ENCODE measurements at regions not wholly inside any gene's neighbourhood (a gene's known extent, or its start where the extent isn't known, plus 50 kb on each side); places are given as distances from the start of the nearest gene placed in this dataset.

GRCh38 chr12:127820846-127821245, 446.1 kb upstream of the TMEM132C start:
- H3K27me3 ChIP-seq (replicated peaks in 1 of 4; ENCODE audit: control extremely low read depth in 1 of 4, control insufficient read depth in 3 of 4, insufficient read depth in 4 of 4, low read length in 3 of 4): no peaks in the 10 kb centered on the region
- H3K4me3 Mint-ChIP-seq: no peak overlapping the region
- no peak overlapping the region for H3K9ac ChIP-seq (ENCODE audit: low read length)
- H3K4me1 ChIP-seq (ENCODE audit: control insufficient read depth in 2 of 2, insufficient read depth in 2 of 2, low read length in 2 of 2): no peaks in the 10 kb centered on the region
- H3K9me3 ChIP-seq (ENCODE audit: control extremely low read depth in 1 of 3, control insufficient read depth in 2 of 3, insufficient read depth in 1 of 3, low read length in 2 of 3): peaks cover 0 to 12% (median 0%) of the 10 kb centered on the region in 3 donors
- TF ChIP-seq EZH2 (IDR thresholded peaks at IDR 0.05; ENCODE audit: borderline replicate concordance, insufficient read depth, low read depth, low read length, poor library complexity, severe bottlenecking): no peak
- TF ChIP-seq CTCF (IDR thresholded peaks at IDR 0.05): no peak
- no peak overlapping the region for H2AFZ ChIP-seq (ENCODE audit: insufficient read depth, low read depth, low read length, poor library complexity, severe bottlenecking)
- H3K4me3 ChIP-seq (ENCODE audit: control extremely low read depth in 1 of 5, extremely low read depth in 1 of 5, insufficient read depth in 1 of 5, low read depth in 2 of 5, low read length in 4 of 5): no peak overlapping the region
- H3K27ac Mint-ChIP-seq: no peak overlapping the region
- no peaks in the 10 kb centered on the region for H3K36me3 ChIP-seq (replicated peaks in 1 of 2; ENCODE audit: control extremely low read depth in 1 of 2, control insufficient read depth in 1 of 2, extremely low read depth in 1 of 2, insufficient read depth in 2 of 2, low read length in 1 of 2)
- no peak overlapping the region for H3K4me2 ChIP-seq (replicated peaks; ENCODE audit: low read depth, low read length, poor library complexity, severe bottlenecking)
- H3K79me2 ChIP-seq (ENCODE audit: control insufficient read depth, insufficient read depth, low read length): no peaks in the 10 kb centered on the region
- no peaks in the 10 kb centered on the region for H4K20me1 ChIP-seq (ENCODE audit: control insufficient read depth, insufficient read depth, low read length, poor library complexity, severe bottlenecking)
- no peaks in the 10 kb centered on the region for H3K9me3 Mint-ChIP-seq (ENCODE audit: insufficient read depth)
- POLR2A ChIA-PET: no interaction called here
- 93% methylated on average over 7 of the region's 7 CpGs for WGBS (ENCODE audit: insufficient coverage)
- DNase-seq (no peak), ATAC-seq (ENCODE audit: low read depth) (no peak)
- H3K27ac ChIP-seq (ENCODE audit: low read length in 2 of 2): no peak overlapping the region
- H3K4me1 Mint-ChIP-seq: no peaks in the 10 kb centered on the region
- intact Hi-C loops (cut with micrococcal nuclease): no loop called here
- H3K27me3 Mint-ChIP-seq: no peaks in the 10 kb centered on the region
- CTCF ChIA-PET: no interaction called here

- Histone ChIP-seq H3K36me3 (replicated peaks in 1 of 2; ENCODE audit: control extremely low read depth in 1 of 2, control insufficient read depth in 1 of 2, extremely low read depth in 1 of 2, insufficient read depth in 2 of 2, low read length in 1 of 2) (no peaks in the 10 kb centered on the region), H3K27ac (ENCODE audit: low read length in 2 of 2) (no peak overlapping the region), H3K4me1 (ENCODE audit: control insufficient read depth in 2 of 2, insufficient read depth in 2 of 2, low read length in 2 of 2) (no peaks in the 10 kb centered on the region)
Observed at GRCh38 chr12:127822809-127823411, 444.1 kb upstream of the TMEM132C start.

More at GRCh38 chr12:127822809-127823411, 444.1 kb upstream of the TMEM132C start:
- Histone ChIP-seq H3K27me3 (replicated peaks in 1 of 4; ENCODE audit: control extremely low read depth in 1 of 4, control insufficient read depth in 3 of 4, insufficient read depth in 4 of 4, low read length in 3 of 4) (no peaks in the 10 kb centered on the region), H3K79me2 (ENCODE audit: control insufficient read depth, insufficient read depth, low read length) (no peaks in the 10 kb centered on the region), H3K9ac (ENCODE audit: low read length) (no peak overlapping the region), H3K4me2 (replicated peaks; ENCODE audit: low read depth, low read length, poor library complexity, severe bottlenecking) (no peak overlapping the region), H2AFZ (ENCODE audit: insufficient read depth, low read depth, low read length, poor library complexity, severe bottlenecking) (no peak overlapping the region), H3K9me3 (ENCODE audit: control extremely low read depth in 1 of 3, control insufficient read depth in 2 of 3, insufficient read depth in 1 of 3, low read length in 2 of 3) (peaks cover 0 to 23% (median 2%) of the 10 kb centered on the region in 3 donors), H4K20me1 (ENCODE audit: control insufficient read depth, insufficient read depth, low read length, poor library complexity, severe bottlenecking) (no peaks in the 10 kb centered on the region), H3K4me3 (ENCODE audit: control extremely low read depth in 1 of 5, extremely low read depth in 1 of 5, insufficient read depth in 1 of 5, low read depth in 2 of 5, low read length in 4 of 5) (no peak overlapping the region)
- intact Hi-C loops (cut with micrococcal nuclease): no loop called here
- Mint-ChIP-seq H3K27ac (no peak overlapping the region), H3K4me3 (no peak overlapping the region), H3K4me1 (no peaks in the 10 kb centered on the region), H3K27me3 (no peaks in the 10 kb centered on the region), H3K9me3 (ENCODE audit: insufficient read depth) (no peaks in the 10 kb centered on the region)
- POLR2A ChIA-PET: no interaction called here
- CTCF ChIA-PET: no interaction called here
- DNase-seq: no peak
- no peak for TF ChIP-seq CTCF (IDR thresholded peaks at IDR 0.05)
- TF ChIP-seq EZH2 (IDR thresholded peaks at IDR 0.05; ENCODE audit: borderline replicate concordance, insufficient read depth, low read depth, low read length, poor library complexity, severe bottlenecking): no peak
- WGBS (ENCODE audit: insufficient coverage): 89% methylated on average over 3 of the region's 6 CpGs
- ATAC-seq (ENCODE audit: low read depth): no peak

Measured in B cell (primary cell).